GM21619 (cell line): ENCODE measurements at regions not wholly inside any gene's neighbourhood (a gene's known extent, or its start where the extent isn't known, plus 50 kb on each side); places are given as distances from the start of the nearest gene placed in this dataset.

Source experiments
- ATAC-seq: cut with Tn5 transposase; IDR thresholded peaks from one replicate; pipeline ENCODE4 v1.9.1; 2021; ENCODE audit not compliant: unreplicated experiment

- ATAC-seq = no peak
Observed at GRCh38 chr10:36332926-36333325, 690.8 kb upstream of the FZD8 start.

- ATAC-seq = no peak
Observed at GRCh38 chr10:36331121-36331520, 689.0 kb upstream of the FZD8 start.

GRCh38 chr10:36325815-36326214 lies 683.7 kb upstream of the FZD8 start:
- no peak for ATAC-seq

GRCh38 chr10:36324831-36325230 lies 682.7 kb upstream of the FZD8 start:
- no peak for ATAC-seq

- ATAC-seq = no peak
Observed at GRCh38 chr10:36313142-36313541, 671.0 kb upstream of the FZD8 start.

DNA sequence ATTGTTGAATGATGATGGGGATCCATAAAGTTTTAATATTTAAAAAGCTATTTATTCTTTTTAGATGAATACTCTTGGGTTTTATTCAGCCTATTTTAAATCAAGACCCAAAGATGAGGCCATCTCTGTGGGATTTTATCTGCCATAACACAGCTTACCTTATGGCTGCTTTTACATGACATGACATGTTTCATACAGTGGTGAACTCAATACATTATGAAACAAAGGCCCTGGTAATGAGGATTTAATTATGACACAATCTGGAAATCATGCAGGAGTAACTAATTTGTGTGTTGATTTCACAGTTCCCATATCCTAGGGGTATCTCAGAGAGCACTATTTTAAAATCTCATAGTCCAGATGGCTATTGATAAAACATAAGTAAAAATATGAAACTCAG lies 661.8 kb upstream of the FZD8 start:
- no peak for ATAC-seq

- no peak for ATAC-seq
Observed at GRCh38 chr10:36302086-36302485, 660.0 kb upstream of the FZD8 start.

DNA sequence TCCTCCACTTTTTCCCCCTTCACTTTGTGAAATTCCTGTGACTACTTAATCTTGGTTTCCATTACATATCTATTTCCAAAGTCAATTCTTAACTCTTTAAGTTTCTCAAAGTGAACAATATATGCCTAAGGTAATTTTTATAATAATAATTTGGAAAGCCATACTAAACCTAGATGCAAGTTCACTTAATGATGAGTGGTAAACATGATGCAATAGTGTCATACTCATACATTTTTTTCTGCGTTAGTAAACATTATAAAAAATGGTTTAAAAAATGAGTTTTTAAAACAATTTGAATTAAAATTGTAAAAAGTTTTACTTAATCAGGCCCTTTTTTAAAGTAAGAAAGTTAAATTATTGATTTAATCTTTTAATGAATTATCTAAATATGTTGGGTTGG lies 659.4 kb upstream of the FZD8 start:
- ATAC-seq = no peak

GRCh38 chr10:36301139-36301538 lies 659.0 kb upstream of the FZD8 start:
- no peak for ATAC-seq

DNA sequence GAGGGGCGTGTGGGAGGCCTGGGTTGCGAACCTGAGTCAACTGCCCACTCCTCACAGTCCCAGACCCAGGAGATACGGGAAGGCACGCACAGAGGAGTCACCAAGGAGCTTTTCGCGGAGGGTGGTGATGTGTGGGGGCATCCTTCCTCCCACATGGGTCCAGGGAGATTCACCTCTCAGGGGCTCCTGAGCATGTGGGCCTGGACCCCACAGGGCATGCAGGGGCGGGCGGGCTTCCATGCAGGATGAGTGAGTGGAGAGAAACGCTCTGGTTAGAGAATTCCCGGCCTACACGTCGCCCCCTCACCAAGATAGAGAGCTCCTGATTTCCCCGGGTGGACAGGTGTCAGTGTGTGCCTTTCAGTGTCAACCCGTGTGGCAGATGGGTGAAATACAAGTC lies 641.7 kb upstream of the FZD8 start:
- no peak for ATAC-seq

GRCh38 chr10:36281831-36282331 lies 639.8 kb upstream of the FZD8 start:
- ATAC-seq = no peak

DNA sequence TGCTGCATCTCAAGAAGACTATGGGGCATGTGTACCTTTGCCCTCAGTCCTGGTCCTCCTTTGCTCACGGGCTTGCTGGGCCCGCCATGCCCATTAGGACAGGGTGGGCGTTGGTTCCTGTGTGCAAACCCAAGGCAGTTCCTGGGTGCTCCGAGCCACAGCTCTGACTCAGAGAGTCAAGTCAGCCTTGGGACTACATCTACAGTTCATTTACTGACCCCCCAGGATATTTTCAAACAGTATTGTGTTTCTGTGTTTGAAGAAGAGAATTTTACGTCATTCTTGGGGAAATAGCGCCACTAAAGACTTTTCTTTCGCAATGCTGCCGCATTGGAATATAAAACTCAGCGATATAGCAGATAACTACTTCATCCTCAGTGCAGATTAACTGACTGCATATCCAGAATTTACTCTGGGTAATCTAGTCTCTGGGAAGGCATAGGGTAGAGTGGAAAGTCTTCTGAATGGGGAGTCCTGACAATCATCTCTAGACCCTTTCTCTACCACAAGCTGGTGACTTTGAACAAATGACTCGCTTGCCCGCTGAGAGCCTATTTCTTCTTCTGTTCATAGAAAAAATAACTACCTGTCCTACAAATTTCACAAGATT lies 638.9 kb upstream of the FZD8 start:
- no peak for ATAC-seq

DNA sequence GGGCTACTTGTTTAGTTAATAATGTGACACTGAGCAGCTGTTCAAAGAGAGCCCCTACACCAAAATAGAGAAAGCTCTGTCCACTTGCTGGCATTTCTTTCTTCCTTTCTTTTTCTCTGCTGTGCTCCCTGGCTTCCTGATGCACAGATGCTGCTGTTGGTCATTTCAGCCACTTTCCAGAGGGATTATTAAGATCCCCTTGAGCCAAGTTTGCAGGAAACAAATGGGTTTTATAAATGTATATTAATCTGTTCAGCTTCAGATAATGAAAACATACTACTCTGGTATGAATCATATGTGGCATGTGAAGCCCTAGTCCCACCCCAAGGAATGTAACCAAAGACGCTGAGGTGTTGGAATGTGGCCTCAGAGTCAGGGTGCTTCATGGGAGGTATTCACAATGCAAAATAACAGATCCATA lies 638.2 kb upstream of the FZD8 start:
- no peak for ATAC-seq

DNA sequence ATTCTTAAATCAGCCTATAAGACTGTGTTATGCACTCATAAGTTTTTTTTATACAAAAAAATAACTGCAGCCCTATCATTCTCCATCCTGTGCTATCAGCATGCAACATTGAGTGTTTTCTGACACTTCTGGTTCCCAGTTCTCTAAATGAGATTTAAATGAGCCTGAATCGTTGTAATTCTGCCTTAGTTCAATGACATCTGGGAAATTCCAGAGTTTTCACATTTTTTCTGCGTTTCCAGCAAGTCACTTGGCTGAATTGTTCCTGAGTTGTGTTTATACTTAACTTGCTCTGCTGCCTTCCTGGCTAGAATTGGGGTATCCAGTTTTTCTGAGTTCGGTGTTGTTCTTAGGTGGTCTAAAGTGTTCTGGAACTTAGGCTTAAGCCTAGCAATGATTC lies 636.1 kb upstream of the FZD8 start:
- ATAC-seq = no peak

DNA sequence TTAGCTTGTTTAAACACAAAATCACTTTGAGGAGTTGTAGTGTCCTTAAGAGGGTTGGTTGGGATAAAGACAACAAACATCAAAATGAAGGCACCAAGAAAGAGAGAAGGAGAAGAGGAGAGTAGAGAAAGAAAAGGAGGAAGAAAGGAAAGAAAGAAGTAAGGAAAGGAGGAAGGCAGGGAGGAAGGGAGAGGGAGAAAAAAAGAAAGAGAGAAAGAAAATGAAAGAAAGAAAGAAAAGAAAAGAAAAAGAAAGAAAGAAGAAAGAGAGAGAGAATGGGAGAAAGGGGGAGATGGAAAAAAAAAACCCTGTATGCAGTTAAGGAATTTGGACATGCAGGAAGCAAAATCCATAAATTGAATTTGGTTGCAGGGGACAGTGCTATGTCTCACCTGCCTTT lies 635.4 kb upstream of the FZD8 start:
- ATAC-seq = no peak

DNA sequence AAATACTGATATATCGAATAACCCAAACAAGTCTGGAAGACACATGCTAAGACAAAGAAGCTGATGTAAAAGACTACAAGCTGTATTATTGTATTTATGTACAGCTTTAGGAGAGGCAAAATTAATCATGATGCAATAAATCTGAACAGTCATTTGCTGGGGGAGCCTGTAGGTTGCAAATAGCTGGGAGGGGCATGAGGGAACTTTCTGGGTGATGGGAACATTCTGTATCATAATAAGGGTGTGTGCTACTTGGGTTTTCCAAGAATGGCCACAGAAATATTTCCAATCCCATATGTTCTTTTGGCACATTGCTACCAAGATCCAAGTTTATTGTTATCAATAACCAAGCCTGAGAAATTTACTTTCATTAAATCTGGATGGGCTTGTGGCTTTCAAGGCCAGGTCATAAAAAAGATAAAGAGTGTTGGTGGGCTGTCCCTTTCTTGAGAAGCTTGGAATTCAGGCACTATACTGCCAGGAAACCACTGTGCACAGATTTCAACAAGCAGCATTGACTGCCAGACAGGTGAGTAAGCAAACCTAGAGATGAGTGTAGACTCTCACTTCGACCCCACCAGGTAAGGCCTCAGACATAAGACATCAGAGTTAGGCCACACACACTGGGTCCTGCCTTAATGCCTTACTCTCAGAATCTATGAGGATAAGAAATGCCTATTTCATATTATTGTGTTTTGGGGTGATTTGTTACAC lies 629.7 kb upstream of the FZD8 start:
- no peak for ATAC-seq

- no peak for ATAC-seq
Observed at GRCh38 chr10:36269222-36269621, 627.1 kb upstream of the FZD8 start.

DNA sequence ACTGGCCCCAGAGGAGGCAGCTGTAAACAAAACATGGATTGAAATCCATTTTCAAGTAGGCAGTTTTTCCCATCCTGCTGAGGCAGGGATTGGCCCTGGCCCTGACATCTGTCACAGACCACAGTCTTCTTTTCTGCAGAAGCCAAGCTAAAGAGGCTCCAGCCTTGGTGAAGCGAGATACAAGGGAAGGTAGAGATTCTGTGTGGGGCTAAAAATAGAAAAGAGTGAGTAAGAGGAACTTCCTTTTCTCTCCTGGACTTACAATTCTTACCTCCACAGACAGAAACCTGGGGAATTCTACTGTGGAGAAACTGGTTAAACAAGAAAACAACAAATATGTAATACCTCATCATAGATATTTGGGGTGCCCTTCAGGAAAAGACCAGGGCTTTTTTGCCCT lies 624.8 kb upstream of the FZD8 start:
- ATAC-seq = no peak

GRCh38 chr10:36265741-36266140 lies 623.6 kb upstream of the FZD8 start:
- ATAC-seq = no peak

DNA sequence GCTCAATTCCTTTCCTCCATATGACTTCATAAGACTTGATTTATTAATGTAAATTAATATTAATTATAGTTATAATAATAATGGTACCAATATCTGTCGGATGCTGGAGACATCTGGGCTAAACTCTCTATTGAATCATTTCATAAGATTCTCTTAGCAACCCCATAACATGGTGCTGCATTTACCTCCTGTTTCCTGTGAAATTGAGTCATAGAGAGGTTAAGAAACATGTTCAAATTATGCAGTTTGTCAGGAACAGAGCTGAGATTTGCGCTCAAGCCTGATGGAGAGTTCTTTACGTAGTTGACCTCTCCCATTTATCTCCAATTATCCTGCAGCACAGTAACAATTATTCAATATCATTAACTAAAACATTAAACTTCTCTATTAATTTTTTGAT lies 621.8 kb upstream of the FZD8 start:
- ATAC-seq = no peak

- ATAC-seq = no peak
Observed at GRCh38 chr10:36256948-36257356, 614.9 kb upstream of the FZD8 start.

- no peak for ATAC-seq
Observed at GRCh38 chr10:36256166-36256565, 614.1 kb upstream of the FZD8 start.

DNA sequence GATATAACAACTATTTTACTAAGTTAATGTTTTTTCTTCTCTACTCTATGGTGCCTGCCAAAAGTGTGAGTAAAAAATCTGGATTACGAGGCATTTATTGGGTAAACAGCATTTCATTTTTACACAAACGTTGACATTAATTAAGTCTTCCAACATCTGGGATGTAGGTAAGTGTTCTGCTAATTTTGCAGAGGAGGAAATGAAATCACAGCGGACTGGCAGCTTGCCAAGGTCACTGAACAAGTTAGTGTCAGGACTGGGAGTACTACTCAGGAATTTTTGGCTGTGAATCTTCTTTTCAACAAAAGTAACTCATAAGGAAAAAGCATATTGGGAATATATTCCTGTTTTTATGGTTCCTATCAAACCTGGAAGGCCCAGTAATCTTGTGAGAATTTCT lies 612.1 kb upstream of the FZD8 start:
- ATAC-seq = no peak
